ENCODE measurements at regions not wholly inside any gene's neighbourhood (a gene's known extent, or its start where the extent isn't known, plus 50 kb on each side); places are given as distances from the start of the nearest gene placed in this dataset.

- TF ChIP-seq POLR2A (IDR thresholded peaks at IDR 0.05) (no peak), CTCF (IDR thresholded peaks at IDR 0.05) (no peak)
- intact Hi-C loops (cut with DNase I; ENCODE audit: low total_unique reads), result no loop called here
- Histone ChIP-seq H3K4me3 (no peak overlapping the region), H3K27me3 (no peaks in the 10 kb centered on the region), H3K27ac (no peak overlapping the region), H3K4me1 (no peaks in the 10 kb centered on the region), H3K36me3 (no peaks in the 10 kb centered on the region), H3K9me3 (no peaks in the 10 kb centered on the region)
- no peak for DNase-seq
These were observed 234.5 kb downstream of the HNRNPD start for GRCh38 chr4:82139287-82139686.

GRCh38 chr4:82138374-82138773, 235.4 kb downstream of the HNRNPD start:
- Histone ChIP-seq H3K27me3 (no peaks in the 10 kb centered on the region), H3K9me3 (no peaks in the 10 kb centered on the region), H3K4me1 (no peaks in the 10 kb centered on the region), H3K4me3 (no peak overlapping the region), H3K36me3 (no peaks in the 10 kb centered on the region), H3K27ac (no peak overlapping the region)
- intact Hi-C loops (cut with DNase I; ENCODE audit: low total_unique reads), result no loop called here
- no peak for DNase-seq
- no peak for TF ChIP-seq POLR2A (IDR thresholded peaks at IDR 0.05)
- no peak for TF ChIP-seq CTCF (IDR thresholded peaks at IDR 0.05)

- Histone ChIP-seq H3K27me3 (no peaks in the 10 kb centered on the region), H3K36me3 (no peaks in the 10 kb centered on the region), H3K9me3 (no peaks in the 10 kb centered on the region), H3K4me3 (no peak overlapping the region), H3K27ac (no peak overlapping the region), H3K4me1 (no peaks in the 10 kb centered on the region)
- TF ChIP-seq CTCF (IDR thresholded peaks at IDR 0.05) (no peak), POLR2A (IDR thresholded peaks at IDR 0.05) (no peak)
- DNase-seq, result no peak
- intact Hi-C loops (cut with DNase I; ENCODE audit: low total_unique reads), result no loop called here
These were observed 237.5 kb downstream of the HNRNPD start for GRCh38 chr4:82136161-82136801.

GRCh38 chr4:82128355-82128754, 245.4 kb downstream of the HNRNPD start:
- intact Hi-C loops (cut with DNase I; ENCODE audit: low total_unique reads), result no loop called here

More at GRCh38 chr4:82128355-82128754, 245.4 kb downstream of the HNRNPD start:
- Histone ChIP-seq H3K4me1 (no peaks in the 10 kb centered on the region), H3K9me3 (no peaks in the 10 kb centered on the region), H3K4me3 (no peak overlapping the region), H3K27ac (no peak overlapping the region), H3K36me3 (no peaks in the 10 kb centered on the region), H3K27me3 (no peaks in the 10 kb centered on the region)
- no peak for DNase-seq
- TF ChIP-seq POLR2A (IDR thresholded peaks at IDR 0.05) (no peak), CTCF (IDR thresholded peaks at IDR 0.05) (no peak)
